ENCODE measurements at regions not wholly inside any gene's neighbourhood (a gene's known extent, or its start where the extent isn't known, plus 50 kb on each side); places are given as distances from the start of the nearest gene placed in this dataset.
"Not testable (repeated sequence)": the region's sequence is repeated elsewhere in the genome, so short reads cannot be mapped to it uniquely, and the experiment has no call there.

DNA sequence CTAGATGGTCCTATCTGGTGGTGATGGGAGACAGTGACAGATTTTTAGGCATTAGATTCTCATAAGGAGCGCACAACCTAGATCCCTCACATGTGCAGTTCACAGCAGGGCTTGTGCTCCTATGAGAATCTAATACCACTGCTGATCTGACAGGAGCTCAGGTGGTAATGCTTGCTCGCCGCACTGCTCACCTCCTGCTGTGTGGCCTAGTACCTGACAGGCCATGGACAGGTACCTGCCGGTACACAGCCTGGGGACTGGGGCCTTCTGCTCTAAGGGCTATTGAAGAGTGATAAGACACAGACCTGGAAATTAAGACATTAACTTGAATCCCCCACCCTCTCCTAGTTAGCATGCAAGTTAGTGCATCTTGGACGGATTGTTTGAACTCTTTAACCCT, 64.4 kb downstream of the KLRB1 start:
- H3K4me3 ChIP-seq; DNase-seq (ENCODE audit: low read depth in 1 of 2, low spot score in 1 of 2); H3K9me3 ChIP-seq; POLR2A ChIA-PET; H3K27ac ChIP-seq; H3K4me2 ChIP-seq; H3K4me1 ChIP-seq; CTCF ChIA-PET; ATAC-seq; FAIRE-seq: not testable (repeated sequence)
- 96% methylated on average over 5 of the region's 5 CpGs for WGBS (ENCODE audit: missing lambda C conversion rate)

DNA sequence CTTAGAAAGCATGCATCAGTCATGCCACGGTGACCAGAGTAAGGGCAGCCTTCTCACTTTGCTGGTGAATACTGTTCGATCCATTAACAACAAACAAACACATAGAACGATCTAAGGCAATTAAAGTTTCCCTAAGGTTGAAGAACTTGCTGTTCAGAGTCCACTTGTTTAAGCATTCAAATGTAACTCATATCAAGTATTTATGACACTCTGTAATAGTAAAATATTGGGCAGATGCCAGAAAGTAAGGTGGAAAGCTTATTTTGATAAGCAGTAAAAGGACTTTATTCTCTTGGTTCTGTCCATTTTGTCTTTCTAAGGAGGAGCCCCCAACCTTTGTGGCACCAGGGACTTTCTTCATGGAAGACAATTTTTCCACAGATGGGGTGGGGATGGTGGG, 64.9 kb downstream of the KLRB1 start:
- H3K4me2 ChIP-seq; DNase-seq (ENCODE audit: low read depth in 1 of 2, low spot score in 1 of 2); H3K4me3 ChIP-seq; ATAC-seq; H3K9me3 ChIP-seq; CTCF ChIA-PET; POLR2A ChIA-PET; H3K27ac ChIP-seq; H3K4me1 ChIP-seq: not testable (repeated sequence)
- FAIRE-seq = peak; percentile 97
- 81% methylated on average over 3 of the region's 3 CpGs for WGBS (ENCODE audit: missing lambda C conversion rate)

DNA sequence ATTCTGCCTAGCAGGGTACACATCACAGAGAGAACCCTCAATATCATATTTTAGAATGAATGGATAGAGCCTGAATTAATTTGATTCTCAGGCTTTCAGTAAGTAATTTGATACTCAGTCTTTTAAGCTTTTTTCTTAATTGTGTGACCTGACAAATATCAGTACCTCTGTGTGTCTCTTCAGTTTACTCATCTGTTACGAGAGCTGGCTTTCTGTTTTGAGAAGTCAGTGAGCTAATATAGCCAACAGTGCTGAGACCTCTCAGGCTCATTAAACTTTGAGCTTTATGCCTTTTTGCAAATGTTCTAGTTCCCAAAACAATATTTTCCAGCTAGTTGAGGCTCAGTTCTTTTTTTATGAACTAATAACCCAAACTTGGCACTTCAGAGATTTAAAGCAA, 91.8 kb downstream of the KLRB1 start:
- FAIRE-seq = peak; percentile 93
- CTCF ChIA-PET, ATAC-seq: not testable (repeated sequence)

DNA sequence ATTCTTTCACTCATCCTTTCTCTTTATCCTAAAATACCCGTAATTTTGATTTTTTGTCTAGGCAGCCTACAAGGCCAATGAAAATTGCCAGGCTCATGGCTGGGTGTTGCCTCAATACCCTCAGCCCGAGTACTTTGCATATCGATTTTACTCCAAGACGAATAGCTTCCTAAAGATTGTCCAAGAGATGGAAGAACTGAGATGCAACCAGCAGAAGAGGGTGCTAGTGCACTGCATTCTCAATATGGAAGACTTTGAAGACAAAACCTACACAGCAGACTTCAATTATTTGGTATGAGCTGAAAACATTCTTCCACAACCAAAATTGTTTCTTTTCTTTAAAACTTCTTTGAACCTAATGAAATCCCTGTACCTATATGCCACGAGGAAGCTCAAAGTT, 95.0 kb downstream of the KLRB1 start:
- peak; percentile 71 to 88; a peak in 4 of 6 replicates for ATAC-seq
- DNase-seq (ENCODE audit: low read depth in 1 of 2, low spot score in 1 of 2); POLR2A ChIA-PET; H3K4me1 ChIP-seq; CTCF ChIA-PET; H3K4me2 ChIP-seq; H3K27ac ChIP-seq; H3K4me3 ChIP-seq; H3K9me3 ChIP-seq: not testable (repeated sequence)
- TF ChIP-seq, protein P1, sequence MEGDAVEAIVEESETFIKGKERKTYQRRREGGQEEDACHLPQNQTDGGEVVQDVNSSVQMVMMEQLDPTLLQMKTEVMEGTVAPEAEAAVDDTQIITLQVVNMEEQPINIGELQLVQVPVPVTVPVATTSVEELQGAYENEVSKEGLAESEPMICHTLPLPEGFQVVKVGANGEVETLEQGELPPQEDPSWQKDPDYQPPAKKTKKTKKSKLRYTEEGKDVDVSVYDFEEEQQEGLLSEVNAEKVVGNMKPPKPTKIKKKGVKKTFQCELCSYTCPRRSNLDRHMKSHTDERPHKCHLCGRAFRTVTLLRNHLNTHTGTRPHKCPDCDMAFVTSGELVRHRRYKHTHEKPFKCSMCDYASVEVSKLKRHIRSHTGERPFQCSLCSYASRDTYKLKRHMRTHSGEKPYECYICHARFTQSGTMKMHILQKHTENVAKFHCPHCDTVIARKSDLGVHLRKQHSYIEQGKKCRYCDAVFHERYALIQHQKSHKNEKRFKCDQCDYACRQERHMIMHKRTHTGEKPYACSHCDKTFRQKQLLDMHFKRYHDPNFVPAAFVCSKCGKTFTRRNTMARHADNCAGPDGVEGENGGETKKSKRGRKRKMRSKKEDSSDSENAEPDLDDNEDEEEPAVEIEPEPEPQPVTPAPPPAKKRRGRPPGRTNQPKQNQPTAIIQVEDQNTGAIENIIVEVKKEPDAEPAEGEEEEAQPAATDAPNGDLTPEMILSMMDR (IDR thresholded peaks at IDR 0.05) = 0 out of 3 replicates have a peak, but pooled peaks have one; percentile 15
- TF ChIP-seq RAD21 (conservative IDR thresholded peaks at IDR 0.05 in 1 of 2, IDR thresholded peaks at IDR 0.05 in 1 of 2) = peak; percentile 34 to 39; a peak in 2 of 5 replicates
- WGBS (ENCODE audit: missing lambda C conversion rate) = 22% methylated on average over 5 of the region's 5 CpGs
- FAIRE-seq = peak; percentile 98

More for the DNA sequence above, 91.8 kb downstream of the KLRB1 start:
- H3K4me1 ChIP-seq; H3K27ac ChIP-seq; H3K4me3 ChIP-seq; POLR2A ChIA-PET; DNase-seq (ENCODE audit: low read depth in 1 of 2, low spot score in 1 of 2); H3K9me3 ChIP-seq; H3K4me2 ChIP-seq: not testable (repeated sequence)
- 85% methylated on average over 1 of the region's 1 CpG for WGBS (ENCODE audit: missing lambda C conversion rate)

DNA sequence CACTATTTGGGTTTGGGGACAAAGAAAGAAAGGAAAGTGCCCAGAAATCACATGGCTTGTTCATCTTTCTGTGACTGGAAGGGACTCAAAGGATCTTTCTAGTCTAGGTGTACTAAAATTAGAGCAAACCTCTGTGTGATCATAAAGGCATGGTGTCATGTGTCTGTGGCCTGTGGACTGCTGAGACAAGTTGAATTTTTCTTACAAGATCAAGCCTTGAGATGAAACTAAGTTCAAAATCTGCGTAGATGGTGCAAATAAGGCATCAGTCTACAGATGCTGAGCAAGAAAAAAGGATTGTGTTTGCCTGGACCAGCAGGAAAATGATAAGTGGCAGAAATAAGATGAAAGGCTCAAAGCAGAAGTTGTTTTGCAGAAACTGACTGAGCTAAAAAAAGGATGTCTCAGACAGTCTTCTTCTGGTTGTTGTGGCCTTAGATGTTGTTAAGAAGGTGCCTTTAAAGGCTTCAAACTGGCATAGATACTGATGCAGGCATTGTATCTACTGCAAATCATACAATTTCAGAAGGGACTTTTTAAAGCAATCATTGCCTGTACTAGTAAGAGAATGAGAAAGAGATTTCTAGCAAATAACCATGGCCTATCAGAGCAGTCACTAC, 97.2 kb downstream of the KLRB1 start:
- H3K4me1 ChIP-seq; POLR2A ChIA-PET; H3K27ac ChIP-seq; H3K4me2 ChIP-seq; H3K4me3 ChIP-seq; CTCF ChIA-PET; DNase-seq (ENCODE audit: low read depth in 1 of 2, low spot score in 1 of 2); ATAC-seq; H3K9me3 ChIP-seq: not testable (repeated sequence)
- FAIRE-seq = peak; percentile 92
- 70% methylated on average over 1 of the region's 1 CpG for WGBS (ENCODE audit: missing lambda C conversion rate)

DNA sequence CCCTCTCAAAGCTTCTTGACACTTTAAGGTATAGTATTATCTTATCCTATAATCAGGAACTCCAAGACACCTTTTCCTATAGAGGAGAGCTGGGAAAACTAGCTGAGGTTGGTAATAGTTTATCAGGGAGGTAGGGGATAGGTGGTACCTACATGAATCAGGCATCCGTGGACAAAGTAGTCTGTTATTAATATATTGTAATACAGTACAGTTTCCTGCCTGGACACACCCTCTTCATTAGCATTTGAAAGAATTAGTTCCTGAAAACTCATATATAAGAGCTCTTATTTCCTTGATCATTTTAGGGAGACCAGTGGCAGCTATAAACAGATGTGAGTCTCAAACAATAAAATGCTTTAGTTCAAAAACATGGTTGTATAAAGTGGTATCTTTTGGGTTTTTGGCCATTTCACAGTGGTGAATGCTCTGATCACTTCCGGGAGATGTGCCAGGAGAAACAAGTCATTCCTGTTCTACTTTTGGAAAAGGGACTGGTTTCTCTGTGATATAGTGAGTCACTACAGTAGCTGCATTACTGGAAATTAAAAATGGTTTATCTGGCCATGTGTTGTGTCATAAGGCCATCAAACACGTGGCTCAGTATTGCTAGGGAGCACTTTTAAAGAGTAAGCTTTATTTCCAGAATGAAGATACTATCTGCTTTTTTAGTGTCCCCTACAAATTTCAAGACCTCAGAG, 98.1 kb downstream of the KLRB1 start:
- no peak for FAIRE-seq
- ChIA-PET CTCF (no interaction called here), POLR2A (no interaction called here)
- Histone ChIP-seq H3K9me3 (no peaks in the 10 kb centered on the region), H3K4me3 (no peak overlapping the region), H3K27ac (no peak overlapping the region), H3K4me1 (no peaks in the 10 kb centered on the region), H3K4me2 (no peak overlapping the region)
- TF ChIP-seq GATA3 (IDR thresholded peaks at IDR 0.05; ENCODE audit: borderline replicate concordance) = no peak
- TF ChIP-seq TFCP2L1 (CRISPR knock-in tag; IDR thresholded peaks at IDR 0.05) = no peak
- TF ChIP-seq NPAS2 (CRISPR knock-in tag; IDR thresholded peaks at IDR 0.05; ENCODE audit: borderline replicate concordance) = no peak
- TF ChIP-seq NFE2L2 (conservative IDR thresholded peaks at IDR 0.05; ENCODE audit: low read length) = no peak
- TF ChIP-seq FOXS1 (CRISPR knock-in tag; IDR thresholded peaks at IDR 0.05) = no peak
- TF ChIP-seq MAFK (IDR thresholded peaks at IDR 0.05; ENCODE audit: partially characterized antibody) = no peak
- no peak for TF ChIP-seq RFX5 (IDR thresholded peaks at IDR 0.05)
- TF ChIP-seq RCOR1 (IDR thresholded peaks at IDR 0.05; ENCODE audit: low read depth, low read length) = no peak
- TF ChIP-seq CBX2 (IDR thresholded peaks at IDR 0.05; ENCODE audit: borderline replicate concordance, low read depth) = no peak
- TF ChIP-seq, protein P1 (IDR thresholded peaks at IDR 0.05) = no peak
- no peak for DNase-seq (ENCODE audit: low read depth in 1 of 2, low spot score in 1 of 2)
- 62% methylated on average over 3 of the region's 3 CpGs for WGBS (ENCODE audit: missing lambda C conversion rate)
- no peak for ATAC-seq

Data from A549 (cell line).